ENCODE measurements at regions not wholly inside any gene's neighbourhood (a gene's known extent, or its start where the extent isn't known, plus 50 kb on each side); places are given as distances from the start of the nearest gene placed in this dataset.
"Not testable (repeated sequence)": the region's sequence is repeated elsewhere in the genome, so short reads cannot be mapped to it uniquely, and the experiment has no call there.

DNA sequence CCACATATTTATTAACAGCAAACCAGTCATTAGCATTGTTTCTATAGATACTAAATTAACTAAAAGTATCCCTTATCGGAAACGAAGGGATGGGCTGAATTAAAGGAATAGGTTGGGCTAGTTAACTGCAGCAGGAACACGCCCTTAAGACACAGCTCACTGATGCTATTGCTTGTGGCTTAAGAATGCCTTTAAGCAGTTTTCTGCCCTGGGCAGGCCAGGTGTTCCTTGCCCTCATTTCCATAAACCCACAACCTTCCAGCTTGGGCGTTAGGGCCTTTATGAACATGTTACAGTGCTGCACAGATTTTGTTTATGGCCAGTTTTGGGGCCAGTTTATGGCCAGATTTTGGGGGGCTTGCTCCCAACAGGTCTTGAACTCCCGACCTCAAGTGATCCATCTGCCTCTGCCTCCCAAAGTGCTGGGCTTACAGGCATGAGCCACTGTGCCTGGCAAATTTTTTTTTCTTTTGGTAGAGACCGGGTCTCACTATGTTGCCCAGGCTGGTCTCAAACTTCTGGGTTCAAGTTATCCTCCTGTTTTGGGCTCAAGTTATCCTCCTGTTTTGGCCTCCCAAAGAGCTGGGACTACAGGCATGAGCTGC is 90.1 kb upstream of the GRIN2A start:
- not testable (repeated sequence) for DNase-seq (ENCODE audit: extremely low read depth in 1 of 2, low read depth in 1 of 2)

DNA sequence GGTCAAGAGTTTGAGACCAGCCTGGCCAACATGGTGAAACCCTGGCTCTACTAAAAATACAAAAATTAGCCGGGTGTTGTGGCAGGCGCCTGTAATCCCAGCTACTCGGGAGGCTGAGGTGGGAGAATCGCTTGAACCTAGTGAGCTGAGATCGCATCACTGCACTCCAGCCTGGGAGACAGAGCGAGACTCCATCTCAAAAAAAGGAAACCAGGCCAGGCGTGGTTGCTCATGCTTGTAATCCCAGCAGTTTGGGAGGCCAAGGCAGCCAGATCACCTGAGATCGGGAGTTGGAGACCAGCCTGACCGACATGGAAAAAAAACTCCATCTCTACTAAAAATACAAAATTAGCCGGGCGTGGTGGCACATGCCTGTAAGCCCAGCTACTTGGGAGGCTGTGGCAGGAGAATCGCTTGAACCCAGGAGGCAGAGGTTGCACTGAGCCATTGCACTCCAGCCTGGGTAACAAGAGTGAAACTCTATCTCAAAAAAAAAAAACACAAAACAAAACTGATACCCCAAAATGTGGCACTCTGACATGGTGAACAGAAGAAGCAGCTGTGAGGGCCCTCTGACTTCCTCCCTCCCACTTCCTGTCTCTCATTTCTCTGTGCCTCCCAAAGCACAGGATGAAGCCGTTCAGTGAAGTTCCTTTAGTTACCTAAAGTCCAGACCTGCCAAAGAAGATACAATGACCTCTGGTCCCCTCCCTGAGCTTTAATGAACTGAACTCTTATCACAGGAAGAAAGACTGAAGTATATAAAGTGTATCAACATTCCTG is 93.2 kb upstream of the GRIN2A start:
- DNase-seq (ENCODE audit: extremely low read depth in 1 of 2, low read depth in 1 of 2), result not testable (repeated sequence)

DNA sequence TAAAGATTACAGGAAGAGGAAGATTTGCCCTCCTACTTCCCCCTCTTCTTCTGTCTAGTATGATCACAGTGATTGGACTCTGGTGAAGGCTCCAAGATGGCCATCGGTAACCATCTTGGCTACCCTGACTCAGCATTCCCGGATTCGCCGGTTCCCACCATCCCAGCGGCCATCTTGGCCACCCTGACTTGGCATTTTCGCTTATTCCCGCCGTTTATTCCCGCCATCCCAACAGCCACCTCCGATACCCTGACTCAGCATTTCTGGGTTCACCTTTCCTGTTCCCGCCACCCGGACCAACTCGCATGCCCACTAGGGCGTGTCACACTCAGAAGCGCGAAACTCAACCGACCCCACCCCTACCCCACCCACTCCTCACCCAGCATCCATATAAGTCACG is 95.4 kb upstream of the GRIN2A start:
- DNase-seq (ENCODE audit: extremely low read depth in 1 of 2, low read depth in 1 of 2), result no peak

DNA sequence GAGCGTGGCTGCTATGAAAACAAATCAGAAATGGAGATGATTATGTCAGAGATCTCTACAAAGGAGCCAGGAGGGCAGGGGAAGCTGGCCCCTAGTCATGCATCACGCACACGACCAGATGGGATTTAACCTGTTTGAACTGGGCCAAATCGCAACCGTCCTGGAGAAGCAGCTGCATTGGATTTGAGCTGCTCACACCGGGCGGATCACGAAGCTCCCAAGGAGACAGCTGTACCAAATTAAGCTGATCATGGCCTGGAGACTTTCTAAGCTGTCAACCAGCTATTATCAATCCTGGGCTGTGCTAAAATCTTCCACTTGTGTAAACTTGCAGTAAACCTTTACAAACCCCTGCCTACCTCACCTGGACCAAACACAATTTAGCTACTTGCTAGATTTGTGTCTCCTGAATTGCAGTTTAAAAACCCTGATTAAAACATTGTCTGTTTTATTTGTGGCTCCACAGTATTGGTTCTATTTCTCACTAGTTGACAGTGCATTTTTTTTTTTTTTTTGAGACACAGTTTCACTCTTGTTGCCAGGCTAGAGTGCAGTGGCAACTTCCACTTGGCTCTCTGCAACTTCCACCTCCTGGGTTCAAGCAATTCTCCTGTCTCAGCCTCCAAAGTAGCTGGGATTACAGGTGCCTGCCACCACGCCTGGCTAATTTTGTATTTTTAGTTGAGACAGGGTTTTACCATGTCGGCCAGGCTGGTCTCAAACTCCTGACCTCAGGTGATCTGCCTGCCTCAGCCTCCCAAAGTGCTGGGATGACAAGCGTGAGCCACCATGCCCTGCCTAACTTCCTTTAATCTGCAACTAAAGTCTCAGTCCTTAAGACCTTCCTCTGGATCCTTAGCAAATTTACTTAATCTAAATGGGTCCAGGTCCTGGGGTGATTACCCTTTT is 98.3 kb upstream of the GRIN2A start:
- no peak for DNase-seq (ENCODE audit: extremely low read depth in 1 of 2, low read depth in 1 of 2)

DNA sequence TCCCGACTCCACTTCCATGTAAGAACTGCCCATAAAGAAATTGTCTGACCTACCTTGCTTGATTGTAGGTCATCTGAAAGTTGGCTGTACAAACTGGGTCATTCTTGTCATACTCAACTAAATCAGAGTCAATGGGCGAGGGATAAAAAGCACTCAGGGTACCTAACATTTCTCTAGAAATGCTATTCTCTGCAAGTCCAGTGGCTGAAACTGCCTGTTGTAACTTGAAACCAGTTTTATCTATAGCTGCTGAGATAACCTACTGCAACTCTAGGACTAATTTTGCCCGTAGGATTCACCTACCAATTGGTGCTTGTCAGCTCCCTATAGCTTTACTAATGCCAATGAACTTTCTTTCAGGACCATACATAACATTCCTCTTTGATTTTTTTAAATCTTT is 100.1 kb upstream of the GRIN2A start:
- no peak for DNase-seq (ENCODE audit: extremely low read depth in 1 of 2, low read depth in 1 of 2)

DNA sequence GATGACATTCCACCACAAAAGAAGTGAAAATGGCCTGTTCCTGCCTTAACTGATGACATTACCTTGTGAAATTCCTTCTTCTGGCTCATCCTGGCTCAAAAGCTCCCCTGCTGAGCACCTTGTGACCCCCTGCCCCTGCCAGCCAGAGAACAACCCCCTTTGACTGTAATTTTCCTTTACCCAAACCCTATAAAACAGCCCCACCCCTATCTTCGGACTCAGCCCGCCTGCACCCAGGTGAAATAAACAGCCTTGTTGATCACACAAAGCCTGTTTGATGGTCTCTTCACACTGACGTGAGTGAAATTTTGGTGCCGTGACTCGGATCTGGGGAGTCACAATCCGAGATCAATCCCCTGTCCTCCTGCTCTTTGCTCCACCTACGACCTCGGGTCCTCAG is 101.0 kb upstream of the GRIN2A start:
- DNase-seq (ENCODE audit: extremely low read depth in 1 of 2, low read depth in 1 of 2), result not testable (repeated sequence)

DNA sequence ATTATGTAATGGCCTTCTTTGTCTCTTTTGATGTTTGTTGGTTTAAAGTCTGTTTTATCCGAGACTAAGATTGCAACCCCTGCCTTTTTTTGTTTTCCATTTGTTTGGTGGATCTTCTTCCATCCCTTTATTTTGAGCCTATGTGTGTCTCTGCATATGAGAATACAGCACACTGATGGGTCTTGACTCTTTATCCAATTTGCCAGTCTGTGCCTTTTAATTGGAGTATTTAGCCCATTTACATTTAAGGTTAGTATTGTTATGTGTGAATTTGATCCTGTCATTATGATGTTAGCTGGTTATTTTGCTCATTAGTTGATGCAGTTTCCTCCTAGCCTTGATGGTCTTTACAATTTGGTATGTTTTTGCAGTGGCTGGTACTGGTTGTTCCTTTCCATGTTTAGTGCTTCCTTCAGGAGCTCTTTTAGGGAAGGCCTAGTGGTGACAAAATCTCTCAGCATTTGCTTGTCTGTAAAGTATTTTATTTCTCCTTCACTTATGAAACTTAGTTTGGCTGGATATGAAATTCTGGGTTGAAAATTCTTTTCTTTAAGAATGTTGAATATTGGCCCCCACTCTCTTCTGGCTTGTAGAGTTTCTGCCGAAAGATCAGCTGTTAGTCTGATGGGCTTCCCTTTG is 95.3 kb upstream of the ATF7IP2 start:
- not testable (repeated sequence) for DNase-seq (ENCODE audit: extremely low read depth in 1 of 2, low read depth in 1 of 2)

DNA sequence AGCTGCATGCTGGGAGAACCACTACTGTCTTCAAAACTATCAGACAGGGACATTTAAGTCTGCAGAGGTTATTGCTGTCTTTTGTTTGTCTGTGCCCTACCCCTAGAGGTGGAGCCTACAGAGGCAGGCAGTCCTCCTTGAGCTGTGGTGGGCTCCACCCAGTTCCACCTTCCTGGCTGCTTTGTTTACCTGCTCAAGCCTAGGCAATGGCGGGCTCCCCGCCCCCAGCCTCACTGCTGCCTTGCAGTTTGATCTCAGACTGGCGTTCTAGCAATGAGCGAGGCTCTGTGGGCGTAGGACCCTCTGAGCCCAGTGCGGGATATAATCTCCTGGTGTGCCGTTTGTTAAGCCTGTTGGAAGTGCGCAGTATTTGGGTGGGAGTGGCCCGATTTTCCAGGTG is 93.7 kb upstream of the ATF7IP2 start:
- not testable (repeated sequence) for DNase-seq (ENCODE audit: extremely low read depth in 1 of 2, low read depth in 1 of 2)

DNA sequence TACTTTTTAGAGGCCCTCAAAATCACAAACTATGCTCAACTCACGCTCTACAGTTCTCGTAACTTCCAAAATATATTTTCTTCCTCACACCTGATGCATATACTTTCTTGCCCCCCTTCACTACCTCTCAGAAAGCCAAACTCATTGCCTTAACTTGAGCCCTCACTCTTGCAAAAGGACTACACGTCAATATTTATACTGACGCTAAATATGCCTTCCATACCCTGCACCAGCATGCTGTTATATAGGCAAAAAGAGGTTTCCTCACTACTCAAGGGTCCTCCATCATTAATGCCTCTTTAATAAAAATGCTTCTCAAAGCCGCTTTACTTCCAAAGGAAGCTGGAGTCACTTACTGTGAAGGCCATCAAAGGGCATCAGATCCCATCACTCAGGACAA is 92.9 kb upstream of the ATF7IP2 start:
- DNase-seq (ENCODE audit: extremely low read depth in 1 of 2, low read depth in 1 of 2), result not testable (repeated sequence)

DNA sequence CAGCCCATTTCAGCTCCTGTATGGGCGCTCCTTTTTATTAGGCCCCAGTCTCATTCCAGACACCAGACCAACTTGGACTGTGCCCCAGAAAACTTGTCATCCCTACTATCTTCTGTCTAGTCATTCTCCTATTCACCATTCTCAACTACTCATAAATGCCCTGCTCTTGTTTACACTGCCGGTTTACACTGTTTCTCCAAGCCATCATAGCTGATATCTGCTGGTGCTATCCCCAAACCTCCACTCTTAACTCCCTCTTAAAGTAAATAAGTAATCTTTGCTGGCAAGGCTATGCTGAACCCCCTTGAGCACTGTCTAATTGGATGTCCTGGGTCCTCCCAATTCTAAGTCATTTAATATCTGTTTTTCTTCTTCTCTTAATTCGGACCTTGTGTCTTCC is 91.7 kb upstream of the ATF7IP2 start:
- not testable (repeated sequence) for DNase-seq (ENCODE audit: extremely low read depth in 1 of 2, low read depth in 1 of 2)

DNA sequence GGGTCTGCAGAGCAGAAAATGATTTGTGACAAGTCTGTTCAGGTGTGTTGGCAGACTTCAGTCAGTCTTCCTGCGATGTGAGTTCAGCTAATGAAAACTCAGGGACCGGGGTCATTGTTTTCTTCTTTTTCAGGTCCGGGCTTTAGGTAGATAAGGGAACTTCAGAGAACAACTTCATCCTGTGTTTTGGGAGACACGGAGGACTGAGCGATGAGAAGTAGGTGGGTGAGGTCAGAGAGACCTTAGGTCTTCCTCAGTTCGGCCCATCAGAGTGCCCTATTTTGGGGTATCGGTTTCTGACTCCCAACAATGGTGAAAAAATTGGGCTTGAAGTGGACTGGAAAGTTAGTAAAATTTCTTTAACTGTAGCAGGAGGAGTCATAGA is 88.9 kb upstream of the ATF7IP2 start:
- no peak for DNase-seq (ENCODE audit: extremely low read depth in 1 of 2, low read depth in 1 of 2)

DNA sequence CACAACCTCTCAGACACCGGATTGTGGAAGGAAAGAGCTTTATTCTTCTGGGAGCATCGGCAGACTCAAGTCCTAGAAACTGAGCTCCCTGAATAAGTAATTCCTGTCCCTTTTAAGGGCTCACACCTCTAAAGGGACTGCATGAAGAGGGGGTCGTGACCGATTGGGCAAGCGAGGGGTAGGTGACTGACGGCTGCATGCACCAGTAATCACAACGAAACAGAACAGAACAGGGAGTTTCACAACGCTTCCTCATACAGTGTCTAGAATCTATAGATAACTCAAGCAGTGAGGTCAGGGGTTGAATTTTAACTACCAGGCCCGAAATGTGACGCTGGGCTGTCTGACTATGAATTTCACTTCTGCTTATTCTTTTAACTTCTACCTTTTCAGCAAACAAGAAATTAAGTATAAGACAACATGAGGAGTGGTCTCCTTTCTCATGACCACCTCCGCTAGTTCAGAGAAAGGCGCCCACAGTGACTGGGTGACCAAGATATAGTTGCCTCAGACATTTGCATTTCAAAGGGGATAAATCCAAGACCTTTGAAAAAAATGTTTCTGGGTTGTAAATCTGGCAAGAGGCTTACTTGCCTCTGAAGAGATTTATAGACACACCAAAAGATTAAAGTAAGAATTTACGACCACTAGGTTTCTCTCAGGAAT is 88.4 kb upstream of the ATF7IP2 start:
- no peak for DNase-seq (ENCODE audit: extremely low read depth in 1 of 2, low read depth in 1 of 2)

DNA sequence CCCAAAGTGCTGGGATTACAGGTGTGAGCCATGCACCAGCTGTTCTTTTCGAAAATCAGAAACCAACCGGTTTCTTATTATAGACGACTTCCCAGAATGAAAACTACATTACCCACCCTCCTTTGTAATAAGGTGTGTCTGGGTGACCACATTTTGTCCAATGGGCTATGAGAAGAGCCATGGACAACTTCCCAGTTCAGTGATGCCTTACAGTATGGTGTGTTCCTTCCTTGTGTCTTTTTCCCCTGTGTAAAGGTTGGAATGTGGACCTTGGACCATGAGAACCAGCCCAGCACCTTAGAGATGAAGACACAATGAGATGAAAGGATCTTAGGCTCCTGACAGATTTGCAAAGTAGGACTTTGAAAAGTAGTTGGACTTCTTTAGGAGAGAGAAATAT is 85.0 kb upstream of the ATF7IP2 start:
- DNase-seq (ENCODE audit: extremely low read depth in 1 of 2, low read depth in 1 of 2), result no peak

DNA sequence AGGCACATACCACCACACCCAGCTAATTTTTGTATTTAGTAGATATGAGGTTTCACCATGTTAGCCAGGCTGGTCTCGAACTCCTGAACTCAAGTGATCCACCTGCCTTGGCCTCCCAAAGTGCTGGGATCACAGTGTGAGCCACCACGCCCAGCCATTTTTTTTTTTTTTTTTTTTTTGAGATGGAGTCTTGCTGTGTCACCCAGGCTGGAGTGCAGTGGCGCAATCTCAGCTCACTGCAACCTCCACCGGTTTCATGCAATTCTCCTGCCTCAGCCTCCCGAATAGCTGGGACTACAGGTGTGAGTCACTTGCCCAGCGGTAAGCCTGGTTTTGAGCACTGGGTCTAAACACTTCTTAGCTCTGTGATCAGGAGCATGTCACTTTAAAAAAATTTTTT is 84.3 kb upstream of the ATF7IP2 start:
- DNase-seq (ENCODE audit: extremely low read depth in 1 of 2, low read depth in 1 of 2), result not testable (repeated sequence)

DNA sequence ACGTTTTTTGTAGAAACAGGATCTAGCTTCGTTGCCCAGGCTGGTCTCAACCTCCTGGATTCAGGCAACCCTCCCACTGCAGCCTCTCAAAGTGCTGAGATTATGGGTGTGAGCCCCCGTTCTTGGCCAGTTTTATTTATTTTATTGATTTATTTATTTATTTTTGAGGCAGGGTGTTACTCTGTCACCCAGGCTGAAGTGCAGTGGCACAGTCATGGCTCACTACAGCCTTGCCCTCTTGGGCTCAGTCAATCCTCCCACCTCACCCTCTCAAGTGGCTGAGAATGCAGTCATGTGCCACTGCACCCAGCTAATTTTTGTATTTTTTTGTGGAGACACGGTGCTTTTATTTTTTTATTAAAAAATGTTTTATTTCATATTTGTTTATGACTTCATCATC is 79.9 kb upstream of the ATF7IP2 start:
- no peak for DNase-seq (ENCODE audit: extremely low read depth in 1 of 2, low read depth in 1 of 2)

DNA sequence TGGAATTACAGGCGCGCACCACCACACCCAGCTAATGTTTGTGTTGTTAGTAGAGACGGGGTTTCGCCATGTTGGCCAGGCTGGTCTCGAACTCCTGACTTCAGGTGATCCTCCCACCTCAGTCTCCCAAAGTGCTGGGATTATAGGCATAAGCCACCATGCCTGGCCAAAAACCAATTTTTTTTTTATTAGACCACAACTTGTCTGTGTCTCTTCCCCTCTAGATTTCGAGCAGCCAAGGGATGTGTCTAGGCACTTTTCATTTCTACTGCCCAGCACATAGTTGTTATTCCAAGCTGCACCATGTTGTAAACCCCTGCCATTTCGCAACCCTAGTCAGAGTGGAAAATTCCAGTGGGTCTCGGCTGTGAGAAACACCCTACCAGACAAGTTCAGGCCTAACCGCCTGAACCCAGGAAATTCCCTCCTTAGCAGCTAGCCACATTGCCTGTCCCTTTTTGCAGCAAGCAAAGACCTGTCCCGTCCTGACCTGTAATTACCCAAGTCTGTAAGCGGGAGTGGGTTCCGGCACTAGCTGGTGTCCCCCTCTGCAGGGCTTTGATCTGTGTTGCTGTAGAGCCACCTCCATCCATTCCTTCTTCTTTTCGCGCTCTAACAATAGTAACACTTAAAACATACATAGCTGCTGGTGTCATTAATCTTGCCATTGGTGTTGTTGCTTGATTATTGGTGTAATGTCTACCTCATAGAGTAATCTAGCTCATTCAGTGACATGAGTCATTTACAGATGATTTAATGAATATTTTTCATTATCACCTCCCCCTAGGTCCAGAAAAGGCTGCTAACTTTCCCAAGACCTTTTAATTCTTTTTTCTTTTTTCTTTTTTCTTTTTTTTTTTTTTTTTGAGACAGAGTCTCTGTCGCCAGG is 77.3 kb upstream of the ATF7IP2 start:
- DNase-seq (ENCODE audit: extremely low read depth in 1 of 2, low read depth in 1 of 2), result no peak

DNA sequence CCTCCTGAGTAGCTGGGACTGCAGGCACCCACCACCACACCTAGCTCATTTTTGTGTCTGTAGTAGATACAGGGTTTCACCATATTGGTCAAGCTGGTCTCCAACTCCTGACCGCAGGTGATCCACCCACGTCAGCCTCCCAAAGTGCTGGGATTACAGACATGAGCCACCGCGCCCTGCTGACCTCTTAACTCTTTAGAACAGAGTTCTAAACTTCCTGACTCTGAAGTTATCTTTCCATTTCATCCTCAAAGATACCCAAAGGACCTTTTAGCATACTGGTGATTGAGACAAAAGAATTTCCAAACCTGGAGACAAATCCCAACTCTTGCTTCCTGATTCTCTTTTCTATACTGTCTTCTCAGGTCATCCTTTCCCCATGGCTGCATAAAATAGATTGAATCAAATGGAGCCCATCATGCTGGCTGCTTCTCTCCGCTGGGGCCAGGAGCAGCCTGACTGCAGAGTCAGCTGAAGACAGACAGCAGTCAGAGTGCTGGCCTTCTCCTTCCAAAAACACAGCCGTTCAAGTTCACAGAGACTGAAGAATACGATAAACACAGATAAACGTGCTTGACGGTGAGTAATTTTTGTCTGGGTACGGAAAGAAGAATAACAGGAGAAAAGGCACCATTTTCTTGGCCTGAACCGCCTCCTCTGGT is 76.5 kb upstream of the ATF7IP2 start:
- DNase-seq (ENCODE audit: extremely low read depth in 1 of 2, low read depth in 1 of 2), result no peak

DNA sequence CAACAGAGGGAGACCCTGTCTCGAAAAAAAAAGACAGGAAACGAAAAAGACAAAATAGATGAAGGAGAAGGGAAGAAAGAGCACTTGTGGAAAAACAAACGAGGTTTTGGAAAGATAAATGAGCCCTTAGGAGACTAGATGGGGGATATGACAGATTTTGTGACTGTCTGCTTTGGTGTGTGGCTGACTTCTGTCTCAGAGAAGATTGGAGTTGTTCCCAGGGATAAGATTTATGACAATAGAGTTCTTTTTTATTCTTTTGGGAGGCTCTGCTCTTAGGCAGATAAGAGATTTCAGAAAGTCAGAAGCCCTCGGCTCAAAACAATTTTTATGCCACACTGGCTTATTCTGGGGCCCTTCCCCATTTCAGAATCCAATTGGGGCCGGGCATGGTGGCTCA is 73.9 kb upstream of the ATF7IP2 start:
- no peak for DNase-seq (ENCODE audit: extremely low read depth in 1 of 2, low read depth in 1 of 2)

All from activated CD8-positive, alpha-beta memory T cell treated with anti-CD3 and anti-CD28 coated beads for 1 hour (primary cell).